NCI-H2227 treated with DMSO at 0.1 percent for 48 hours (cell line): ENCODE measurements at regions not wholly inside any gene's neighbourhood (a gene's known extent, or its start where the extent isn't known, plus 50 kb on each side); places are given as distances from the start of the nearest gene placed in this dataset.
"Not testable (repeated sequence)": the region's sequence is repeated elsewhere in the genome, so short reads cannot be mapped to it uniquely, and the experiment has no call there.

ENCODE experiments used
- DNase-seq: peaks from one replicate; lab custom pipeline; 2025; lab: John Stamatoyannopoulos, UW

DNA sequence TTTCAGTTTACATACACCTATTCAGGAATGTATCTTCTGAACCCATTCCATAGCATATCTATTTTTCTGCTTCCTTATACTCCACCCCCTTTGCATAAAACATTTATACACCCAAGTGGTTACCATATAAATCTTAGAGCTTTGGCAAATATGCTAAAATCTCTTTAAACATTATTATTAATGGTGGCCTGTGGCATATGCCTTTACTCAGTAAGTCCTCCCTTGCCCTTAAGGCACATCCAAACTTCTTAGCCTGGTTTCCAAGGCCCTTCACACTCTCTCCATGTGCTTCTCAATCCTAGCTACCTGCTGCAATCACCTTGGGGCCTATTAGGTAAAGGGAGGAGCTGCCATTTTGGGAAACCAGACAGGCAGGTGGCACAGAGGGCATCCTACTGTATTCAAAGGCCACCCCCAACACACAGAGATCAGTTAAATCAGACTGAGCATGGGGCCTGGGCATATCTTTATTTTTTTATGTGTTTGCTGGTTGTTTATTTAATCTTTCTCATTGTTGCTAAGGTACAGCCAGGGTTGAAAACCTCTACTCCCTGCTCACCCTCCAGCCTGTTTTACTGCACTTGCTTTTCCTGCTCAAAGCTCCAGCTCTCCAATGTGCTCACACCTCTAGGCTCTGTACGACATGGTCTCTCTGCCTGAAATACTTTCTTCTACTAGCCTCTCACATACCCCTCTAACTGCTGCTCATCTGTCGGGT lies 242.8 kb upstream of the HNRNPA3 start:
- no peak for DNase-seq

GRCh38 chr2:176976736-176977685 lies 235.6 kb upstream of the HNRNPA3 start:
- no peak for DNase-seq

- DNase-seq: no peak
These were observed 233.7 kb upstream of the HNRNPA3 start for GRCh38 chr2:176978921-176979320.

- DNase-seq: no peak
These were observed 232.4 kb upstream of the HNRNPA3 start for GRCh38 chr2:176979981-176980710.

DNA sequence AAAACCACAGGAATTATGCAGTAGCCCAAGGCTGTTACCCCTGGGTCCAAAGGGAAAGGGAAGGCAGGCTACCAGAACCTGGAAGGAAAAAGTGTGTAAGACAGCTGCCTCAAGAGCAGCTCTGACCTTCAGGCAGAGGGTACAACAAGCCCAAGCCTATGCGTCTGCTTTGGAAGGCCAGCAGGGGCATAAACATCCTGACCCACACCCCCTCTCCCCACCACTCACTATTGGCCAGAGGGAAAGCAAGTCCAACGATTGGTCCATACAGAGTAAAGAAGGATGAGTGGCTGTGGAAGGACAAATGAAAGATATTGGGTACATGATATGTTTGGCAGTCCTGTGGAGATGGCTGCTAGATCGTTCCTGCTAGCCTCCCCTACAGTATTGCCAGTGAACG lies 227.6 kb upstream of the HNRNPA3 start:
- no peak for DNase-seq

DNA sequence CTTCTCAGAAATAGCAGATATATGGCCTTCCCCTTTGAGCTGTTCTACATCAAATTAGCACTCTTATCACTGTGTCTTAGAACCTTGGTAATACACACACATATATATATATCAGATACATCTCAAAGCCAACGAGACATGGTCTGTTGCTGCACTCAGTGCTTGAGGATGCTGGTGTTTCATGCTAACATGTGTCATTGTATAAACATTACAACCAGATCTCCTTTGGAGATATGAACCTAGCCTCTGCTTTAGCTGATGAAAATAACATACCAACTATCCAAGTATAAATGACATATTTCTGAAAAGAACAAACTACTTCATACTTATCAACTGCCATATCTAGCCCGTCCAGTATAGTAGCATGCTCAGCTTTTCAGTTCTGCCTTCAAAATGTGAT lies 226.7 kb upstream of the HNRNPA3 start:
- DNase-seq: no peak

GRCh38 chr2:176986487-176986886 lies 226.1 kb upstream of the HNRNPA3 start:
- DNase-seq: peak; percentile 52

GRCh38 chr2:176991411-176991810 lies 221.2 kb upstream of the HNRNPA3 start:
- no peak for DNase-seq

- DNase-seq: no peak
These were observed 215.4 kb upstream of the HNRNPA3 start for GRCh38 chr2:176997074-176997791.

GRCh38 chr2:176997792-176998169 lies 214.8 kb upstream of the HNRNPA3 start:
- no peak for DNase-seq

GRCh38 chr2:176999301-176999700 lies 213.3 kb upstream of the HNRNPA3 start:
- no peak for DNase-seq

- DNase-seq: no peak
These were observed 212.4 kb upstream of the HNRNPA3 start for GRCh38 chr2:177000061-177000714.

DNA sequence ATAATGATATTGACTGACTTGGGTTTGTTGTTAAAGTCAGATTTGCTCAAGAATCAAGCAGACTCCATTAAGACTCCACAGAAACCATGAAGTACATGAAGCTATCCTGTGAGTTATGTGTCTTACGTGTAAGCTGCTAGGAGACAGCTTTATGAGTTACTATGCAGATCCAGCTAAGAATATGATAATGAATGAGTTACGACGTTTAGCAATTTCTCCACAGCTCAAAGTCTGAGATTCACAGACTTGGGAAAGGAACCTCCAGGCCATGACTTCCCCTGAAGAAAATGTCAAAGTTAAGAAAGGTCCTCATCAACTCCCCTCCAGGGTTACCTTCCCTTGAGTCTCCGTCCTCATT lies 211.9 kb upstream of the HNRNPA3 start:
- no peak for DNase-seq

DNA sequence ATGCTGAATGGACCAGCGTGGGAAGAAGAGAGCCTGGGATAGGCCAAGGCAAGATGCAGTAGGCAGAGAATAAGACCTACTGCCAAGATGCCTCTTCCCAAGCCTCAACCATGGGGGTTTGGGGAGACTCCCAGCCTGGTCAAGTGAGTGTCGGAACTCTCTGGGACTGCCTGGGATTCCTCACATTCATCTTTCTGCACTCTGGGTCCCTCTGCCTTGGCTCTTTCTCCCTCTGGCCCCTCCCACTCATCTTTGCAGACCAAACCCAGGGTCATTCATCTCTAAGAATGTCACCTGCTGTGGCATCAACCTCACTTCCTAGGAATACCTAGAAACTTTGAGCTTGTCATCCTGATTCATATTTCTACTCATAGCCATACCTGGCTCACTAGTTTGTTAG lies 211.3 kb upstream of the HNRNPA3 start:
- DNase-seq: no peak

GRCh38 chr2:177002983-177003382 lies 209.6 kb upstream of the HNRNPA3 start:
- DNase-seq: no peak

DNA sequence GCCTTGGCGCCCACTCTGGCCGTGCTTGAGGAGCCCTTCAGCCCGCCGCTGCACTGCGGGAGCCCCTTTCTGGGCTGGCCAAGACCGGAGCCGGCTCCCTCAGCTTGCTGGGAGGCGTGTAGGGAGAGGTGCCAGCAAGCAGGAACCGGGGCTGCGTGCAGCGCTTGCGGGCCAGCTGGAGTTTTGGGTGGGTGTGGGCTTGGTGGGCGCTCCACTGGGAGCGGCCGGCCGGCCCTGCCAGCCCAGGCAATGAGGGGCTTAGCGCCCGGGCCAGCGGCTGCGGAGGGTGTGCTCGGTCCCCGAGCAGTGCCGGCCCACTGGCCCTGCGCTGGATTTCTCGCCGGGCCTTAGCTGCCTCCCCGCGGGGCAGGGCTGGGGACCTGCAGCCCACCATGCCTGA lies 204.9 kb upstream of the HNRNPA3 start:
- DNase-seq: not testable (repeated sequence)

GRCh38 chr2:177008662-177009061 lies 203.9 kb upstream of the HNRNPA3 start:
- DNase-seq: not testable (repeated sequence)

GRCh38 chr2:177010146-177010545 lies 202.4 kb upstream of the HNRNPA3 start:
- DNase-seq: no peak

DNA sequence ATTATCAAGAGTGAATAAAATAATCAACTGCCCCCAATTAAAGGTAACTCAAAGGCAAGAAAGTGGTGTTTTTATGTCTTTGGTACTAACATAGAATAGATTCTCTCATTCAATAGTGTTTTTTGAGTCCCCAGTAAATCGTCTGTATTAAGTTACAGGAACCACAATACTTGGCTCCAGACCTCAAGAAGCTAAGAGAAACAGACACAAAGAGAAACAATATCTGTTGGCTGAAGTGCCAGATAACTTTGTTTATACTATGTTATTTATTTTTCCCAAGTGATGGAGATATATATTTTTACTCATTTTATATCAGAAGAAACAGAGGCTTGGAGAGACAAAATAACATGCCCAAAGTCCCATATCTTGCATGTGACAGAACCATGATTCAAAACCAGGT lies 201.7 kb upstream of the HNRNPA3 start:
- no peak for DNase-seq

- DNase-seq: no peak
These were observed 197.6 kb upstream of the HNRNPA3 start for GRCh38 chr2:177014946-177015345.

DNA sequence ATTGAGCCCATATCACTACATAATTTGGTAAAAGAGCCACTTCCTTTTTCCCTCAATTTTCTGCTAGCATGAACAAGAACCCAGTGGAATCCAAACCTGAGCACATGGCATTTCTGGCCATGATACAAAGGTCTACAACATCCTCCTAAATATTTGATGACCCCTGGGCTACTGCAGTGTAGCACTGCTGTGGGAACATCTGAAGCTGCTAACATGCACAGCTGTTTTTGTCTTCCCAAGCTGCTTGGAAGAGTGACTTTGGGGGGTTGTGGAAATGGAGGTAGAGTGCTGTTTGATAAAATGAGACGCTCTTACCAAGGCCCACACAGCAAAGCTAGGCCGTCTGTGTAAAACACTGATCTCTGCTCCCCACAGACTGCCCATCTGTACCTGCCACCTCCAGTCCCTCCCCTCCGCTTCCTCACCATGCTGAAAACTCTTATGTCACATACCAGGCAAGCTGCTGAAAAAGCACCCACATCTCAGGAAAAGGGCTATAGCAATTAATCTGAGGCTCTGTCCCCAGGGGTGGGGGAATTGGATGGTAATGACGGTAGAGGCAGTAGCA lies 197.2 kb upstream of the HNRNPA3 start:
- DNase-seq: no peak
